ENCODE measurements at regions not wholly inside any gene's neighbourhood (a gene's known extent, or its start where the extent isn't known, plus 50 kb on each side); places are given as distances from the start of the nearest gene placed in this dataset.

DNA sequence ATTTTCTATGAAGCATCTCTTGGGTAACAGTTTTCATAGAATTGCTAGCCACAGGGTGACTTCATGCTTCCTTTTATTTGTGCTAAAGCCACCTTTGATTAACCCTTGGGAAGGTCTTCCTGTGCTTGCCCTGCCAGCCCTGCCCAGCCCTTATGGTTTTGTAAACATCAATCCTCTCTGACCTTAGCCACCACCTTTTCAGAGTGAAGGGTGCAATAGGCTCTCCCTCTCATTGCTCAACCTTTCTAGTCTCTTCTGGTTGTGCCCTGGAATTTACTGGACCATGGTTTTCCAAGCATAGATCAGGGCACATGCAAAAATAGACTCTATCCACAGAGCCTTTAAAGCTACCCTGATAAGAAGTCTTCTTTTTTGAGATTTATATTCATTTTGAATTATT lies 77.7 kb upstream of the FRMD6 start (continued):
- TF ChIP-seq, protein P1, sequence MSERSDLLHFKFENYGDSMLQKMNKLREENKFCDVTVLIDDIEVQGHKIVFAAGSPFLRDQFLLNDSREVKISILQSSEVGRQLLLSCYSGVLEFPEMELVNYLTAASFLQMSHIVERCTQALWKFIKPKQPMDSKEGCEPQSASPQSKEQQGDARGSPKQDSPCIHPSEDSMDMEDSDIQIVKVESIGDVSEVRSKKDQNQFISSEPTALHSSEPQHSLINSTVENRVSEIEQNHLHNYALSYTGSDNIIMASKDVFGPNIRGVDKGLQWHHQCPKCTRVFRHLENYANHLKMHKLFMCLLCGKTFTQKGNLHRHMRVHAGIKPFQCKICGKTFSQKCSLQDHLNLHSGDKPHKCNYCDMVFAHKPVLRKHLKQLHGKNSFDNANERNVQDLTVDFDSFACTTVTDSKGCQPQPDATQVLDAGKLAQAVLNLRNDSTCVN (tag by site-specific recombination; optimal IDR thresholded peaks at IDR 0.05), result no peak
- no peak for TF ChIP-seq ZEB2 (tag by site-specific recombination; IDR thresholded peaks at IDR 0.05)
- TF ChIP-seq ZNF157 (tag by site-specific recombination; IDR thresholded peaks at IDR 0.05), result no peak
- no peak for TF ChIP-seq ZNF560 (tag by site-specific recombination; IDR thresholded peaks at IDR 0.05; ENCODE audit: borderline replicate concordance)
- no peak for TF ChIP-seq PRDM1 (tag by site-specific recombination; IDR thresholded peaks at IDR 0.05)
- TF ChIP-seq, protein P2, sequence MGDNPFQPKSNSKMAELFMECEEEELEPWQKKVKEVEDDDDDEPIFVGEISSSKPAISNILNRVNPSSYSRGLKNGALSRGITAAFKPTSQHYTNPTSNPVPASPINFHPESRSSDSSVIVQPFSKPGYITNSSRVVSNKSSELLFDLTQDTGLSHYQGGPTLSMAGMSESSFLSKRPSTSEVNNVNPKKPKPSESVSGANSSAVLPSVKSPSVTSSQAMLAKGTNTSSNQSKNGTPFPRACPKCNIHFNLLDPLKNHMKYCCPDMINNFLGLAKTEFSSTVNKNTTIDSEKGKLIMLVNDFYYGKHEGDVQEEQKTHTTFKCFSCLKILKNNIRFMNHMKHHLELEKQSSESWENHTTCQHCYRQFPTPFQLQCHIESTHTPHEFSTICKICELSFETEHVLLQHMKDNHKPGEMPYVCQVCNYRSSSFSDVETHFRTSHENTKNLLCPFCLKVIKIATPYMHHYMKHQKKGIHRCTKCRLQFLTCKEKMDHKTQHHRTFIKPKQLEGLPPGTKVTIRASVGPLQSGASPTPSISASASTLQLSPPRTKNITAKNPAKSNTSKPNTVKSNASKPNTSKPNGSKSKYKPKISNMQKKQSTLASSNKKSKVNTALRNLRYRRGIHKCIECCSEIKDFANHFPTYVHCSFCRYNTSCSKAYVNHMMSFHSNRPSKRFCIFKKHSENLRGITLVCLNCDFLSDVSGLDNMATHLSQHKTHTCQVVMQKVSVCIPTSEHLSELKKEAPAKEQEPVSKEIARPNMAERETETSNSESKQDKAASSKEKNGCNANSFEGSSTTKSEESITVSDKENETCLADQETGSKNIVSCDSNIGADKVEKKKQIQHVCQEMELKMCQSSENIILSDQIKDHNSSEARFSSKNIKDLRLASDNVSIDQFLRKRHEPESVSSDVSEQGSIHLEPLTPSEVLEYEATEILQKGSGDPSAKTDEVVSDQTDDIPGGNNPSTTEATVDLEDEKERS (tag by site-specific recombination; IDR thresholded peaks at IDR 0.05), result no peak

DNA sequence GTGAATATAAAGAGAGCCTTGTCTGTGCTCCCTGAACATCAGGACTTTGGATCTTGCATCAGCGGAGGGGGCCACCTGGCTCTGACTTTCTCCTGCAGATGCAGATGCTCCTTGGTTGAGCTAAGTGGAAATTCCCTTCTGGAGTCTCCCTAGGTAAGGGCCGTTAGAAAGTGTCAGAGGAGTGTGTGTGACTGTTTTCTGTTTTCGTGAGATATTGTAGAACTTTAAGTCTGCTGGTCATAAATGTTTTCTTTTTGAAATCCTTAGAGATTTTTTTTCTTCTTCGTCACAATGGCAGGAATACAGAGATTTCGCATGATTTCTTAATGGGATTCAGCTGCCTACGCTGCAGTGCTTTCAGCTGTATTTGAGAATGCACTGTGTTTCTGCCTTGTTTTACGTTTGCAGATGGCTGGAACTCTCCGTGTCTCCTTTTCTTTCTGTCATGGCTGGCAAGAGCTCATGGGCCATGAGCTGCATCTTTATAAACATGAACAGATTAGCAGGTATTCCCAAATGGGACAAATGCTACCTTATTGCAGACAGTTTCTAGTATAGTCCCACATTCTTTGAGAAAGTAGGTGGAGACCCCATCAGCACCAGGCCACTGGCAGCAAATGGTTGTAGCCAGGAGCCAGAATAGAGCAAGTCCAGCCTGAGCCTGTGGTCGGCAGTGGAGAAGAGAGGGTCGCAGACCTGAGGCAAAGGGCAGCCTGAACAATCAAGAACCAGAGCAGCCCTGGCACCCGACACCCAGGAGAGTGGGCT lies 76.2 kb upstream of the FRMD6 start:
- Histone ChIP-seq H3K9me3 (ENCODE audit: control insufficient read depth, insufficient read depth, low read depth, low read length) (no peaks in the 10 kb centered on the region), H3K4me3 (ENCODE audit: low read depth, low read length) (no peak overlapping the region), H3K4me1 (ENCODE audit: control insufficient read depth, insufficient read depth, low read length) (peaks cover under 1% of the 10 kb centered on the region), H3K27ac (ENCODE audit: extremely low read depth, low read depth, low read length) (no peak overlapping the region), H3K36me3 (ENCODE audit: control insufficient read depth in 2 of 2, insufficient read depth in 1 of 2, low read length in 2 of 2) (no peaks in the 10 kb centered on the region)
- no peak for TF ChIP-seq ZNF707 (tag by site-specific recombination; IDR thresholded peaks at IDR 0.05)
- TF ChIP-seq ZFP3 (tag by site-specific recombination; IDR thresholded peaks at IDR 0.05; ENCODE audit: low read depth), result no peak
- no peak for TF ChIP-seq ZNF776 (tag by site-specific recombination; IDR thresholded peaks at IDR 0.05; ENCODE audit: borderline replicate concordance)
- TF ChIP-seq ZNF350 (tag by site-specific recombination; IDR thresholded peaks at IDR 0.05), result no peak
- no peak for TF ChIP-seq ZNF530 (tag by site-specific recombination; IDR thresholded peaks at IDR 0.05; ENCODE audit: low read depth)
- TF ChIP-seq ZNF830 (tag by site-specific recombination; IDR thresholded peaks at IDR 0.05; ENCODE audit: low read depth), result no peak
- no peak for TF ChIP-seq ZNF48 (tag by site-specific recombination; IDR thresholded peaks at IDR 0.05)
- no peak for TF ChIP-seq GLI2 (tag by site-specific recombination; IDR thresholded peaks at IDR 0.05; ENCODE audit: borderline replicate concordance, low read depth)
- TF ChIP-seq, protein P3, sequence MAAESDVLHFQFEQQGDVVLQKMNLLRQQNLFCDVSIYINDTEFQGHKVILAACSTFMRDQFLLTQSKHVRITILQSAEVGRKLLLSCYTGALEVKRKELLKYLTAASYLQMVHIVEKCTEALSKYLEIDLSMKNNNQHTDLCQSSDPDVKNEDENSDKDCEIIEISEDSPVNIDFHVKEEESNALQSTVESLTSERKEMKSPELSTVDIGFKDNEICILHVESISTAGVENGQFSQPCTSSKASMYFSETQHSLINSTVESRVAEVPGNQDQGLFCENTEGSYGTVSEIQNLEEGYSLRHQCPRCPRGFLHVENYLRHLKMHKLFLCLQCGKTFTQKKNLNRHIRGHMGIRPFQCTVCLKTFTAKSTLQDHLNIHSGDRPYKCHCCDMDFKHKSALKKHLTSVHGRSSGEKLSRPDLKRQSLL (tag by site-specific recombination; IDR thresholded peaks at IDR 0.05), result no peak
- no peak for TF ChIP-seq OSR2 (tag by site-specific recombination; IDR thresholded peaks at IDR 0.05)
- ChIA-PET POLR2A (interaction anchor here (0.5 to 0.9 kb wide), 2 partner anchors 77 to 188 kb away, joined by 3 read pairs; partner anchors contain the start of gene FRMD6), CTCF (interaction anchor here (0.7 kb wide), 2 partner anchors 246 to 305 kb away, joined by 3 to 4 read pairs; no protein-coding TSS in a partner anchor)

DNA sequence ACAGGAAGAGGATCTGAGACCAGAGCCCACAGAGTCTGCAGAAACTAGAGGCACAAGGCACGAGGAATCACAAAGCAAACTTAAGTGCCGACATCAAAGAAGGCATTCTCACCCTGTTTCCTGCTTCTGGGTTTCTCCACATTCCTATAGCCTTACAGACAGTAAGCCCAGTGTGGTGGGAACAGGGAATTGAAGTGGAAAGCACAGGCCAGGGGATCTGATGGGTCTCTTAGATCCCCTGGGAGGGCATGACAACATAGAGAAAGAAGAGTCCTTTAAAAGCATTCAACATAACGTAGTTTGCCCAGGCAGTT lies 75.6 kb upstream of the FRMD6 start:
- H3K27ac ChIP-seq (ENCODE audit: extremely low read depth, low read depth, low read length), result no peak overlapping the region
- H3K4me1 ChIP-seq (ENCODE audit: control insufficient read depth, insufficient read depth, low read length), result peaks cover 6% of the 10 kb centered on the region
- no peaks in the 10 kb centered on the region for H3K36me3 ChIP-seq (ENCODE audit: control insufficient read depth in 2 of 2, insufficient read depth in 1 of 2, low read length in 2 of 2)
- H3K9me3 ChIP-seq (ENCODE audit: control insufficient read depth, insufficient read depth, low read depth, low read length), result no peaks in the 10 kb centered on the region
- ChIA-PET CTCF (interaction anchor here (0.7 to 0.9 kb wide), 3 partner anchors 38 to 305 kb away, joined by 3 to 4 read pairs (median 3); no protein-coding TSS in a partner anchor), POLR2A (interaction anchor here (0.5 kb wide), 1 partner anchor 188 kb away, joined by 3 read pairs; no protein-coding TSS in a partner anchor)
- no peak overlapping the region for H3K4me3 ChIP-seq (ENCODE audit: low read depth, low read length)
- TF ChIP-seq ZNF560 (tag by site-specific recombination; IDR thresholded peaks at IDR 0.05; ENCODE audit: borderline replicate concordance) (no peak), ZNF350 (tag by site-specific recombination; IDR thresholded peaks at IDR 0.05) (no peak), ZNF658 (tag by site-specific recombination; IDR thresholded peaks at IDR 0.05) (no peak), ZNF549 (tag by site-specific recombination; IDR thresholded peaks at IDR 0.05) (no peak), ZNF596 (tag by site-specific recombination; IDR thresholded peaks at IDR 0.05) (no peak)
- TF ChIP-seq, protein P4, sequence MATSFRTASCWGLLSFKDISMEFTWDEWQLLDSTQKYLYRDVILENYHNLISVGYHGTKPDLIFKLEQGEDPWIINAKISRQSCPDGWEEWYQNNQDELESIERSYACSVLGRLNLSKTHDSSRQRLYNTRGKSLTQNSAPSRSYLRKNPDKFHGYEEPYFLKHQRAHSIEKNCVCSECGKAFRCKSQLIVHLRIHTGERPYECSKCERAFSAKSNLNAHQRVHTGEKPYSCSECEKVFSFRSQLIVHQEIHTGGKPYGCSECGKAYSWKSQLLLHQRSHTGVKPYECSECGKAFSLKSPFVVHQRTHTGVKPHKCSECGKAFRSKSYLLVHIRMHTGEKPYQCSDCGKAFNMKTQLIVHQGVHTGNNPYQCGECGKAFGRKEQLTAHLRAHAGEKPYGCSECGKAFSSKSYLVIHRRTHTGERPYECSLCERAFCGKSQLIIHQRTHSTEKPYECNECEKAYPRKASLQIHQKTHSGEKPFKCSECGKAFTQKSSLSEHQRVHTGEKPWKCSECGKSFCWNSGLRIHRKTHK (tag by site-specific recombination; IDR thresholded peaks at IDR 0.05), result no peak
- TF ChIP-seq, protein P5, sequence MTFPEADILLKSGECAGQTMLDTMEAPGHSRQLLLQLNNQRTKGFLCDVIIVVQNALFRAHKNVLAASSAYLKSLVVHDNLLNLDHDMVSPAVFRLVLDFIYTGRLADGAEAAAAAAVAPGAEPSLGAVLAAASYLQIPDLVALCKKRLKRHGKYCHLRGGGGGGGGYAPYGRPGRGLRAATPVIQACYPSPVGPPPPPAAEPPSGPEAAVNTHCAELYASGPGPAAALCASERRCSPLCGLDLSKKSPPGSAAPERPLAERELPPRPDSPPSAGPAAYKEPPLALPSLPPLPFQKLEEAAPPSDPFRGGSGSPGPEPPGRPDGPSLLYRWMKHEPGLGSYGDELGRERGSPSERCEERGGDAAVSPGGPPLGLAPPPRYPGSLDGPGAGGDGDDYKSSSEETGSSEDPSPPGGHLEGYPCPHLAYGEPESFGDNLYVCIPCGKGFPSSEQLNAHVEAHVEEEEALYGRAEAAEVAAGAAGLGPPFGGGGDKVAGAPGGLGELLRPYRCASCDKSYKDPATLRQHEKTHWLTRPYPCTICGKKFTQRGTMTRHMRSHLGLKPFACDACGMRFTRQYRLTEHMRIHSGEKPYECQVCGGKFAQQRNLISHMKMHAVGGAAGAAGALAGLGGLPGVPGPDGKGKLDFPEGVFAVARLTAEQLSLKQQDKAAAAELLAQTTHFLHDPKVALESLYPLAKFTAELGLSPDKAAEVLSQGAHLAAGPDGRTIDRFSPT (tag by site-specific recombination; IDR thresholded peaks at IDR 0.05), result no peak
- TF ChIP-seq, protein P6, sequence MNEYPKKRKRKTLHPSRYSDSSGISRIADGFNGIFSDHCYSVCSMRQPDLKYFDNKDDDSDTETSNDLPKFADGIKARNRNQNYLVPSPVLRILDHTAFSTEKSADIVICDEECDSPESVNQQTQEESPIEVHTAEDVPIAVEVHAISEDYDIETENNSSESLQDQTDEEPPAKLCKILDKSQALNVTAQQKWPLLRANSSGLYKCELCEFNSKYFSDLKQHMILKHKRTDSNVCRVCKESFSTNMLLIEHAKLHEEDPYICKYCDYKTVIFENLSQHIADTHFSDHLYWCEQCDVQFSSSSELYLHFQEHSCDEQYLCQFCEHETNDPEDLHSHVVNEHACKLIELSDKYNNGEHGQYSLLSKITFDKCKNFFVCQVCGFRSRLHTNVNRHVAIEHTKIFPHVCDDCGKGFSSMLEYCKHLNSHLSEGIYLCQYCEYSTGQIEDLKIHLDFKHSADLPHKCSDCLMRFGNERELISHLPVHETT (tag by site-specific recombination; IDR thresholded peaks at IDR 0.05), result no peak
